Fibroblast of villous mesenchyme (primary cell): ENCODE measurements at regions not wholly inside any gene's neighbourhood (a gene's known extent, or its start where the extent isn't known, plus 50 kb on each side); places are given as distances from the start of the nearest gene placed in this dataset.

Experiments
- DNase-seq: peaks from one replicate; pipeline ENCODE4 v3.0.0-alpha.2; 2010; ENCODE audit warnings: low read depth
- H3K4me3 ChIP-seq: 2 replicates; pipeline ENCODE4 v1.5.1; 2011; ENCODE audit warnings: low read depth, mild to moderate bottlenecking, low read length
- CTCF ChIP-seq: IDR thresholded peaks from 2 replicates; pipeline ENCODE4 v1.5.1; 2012; ENCODE audit warnings: low read depth, mild to moderate bottlenecking, low read length; ENCODE audit not compliant: insufficient read depth

- H3K4me3 ChIP-seq, result no peak overlapping the region
- no peak for DNase-seq
- no peak for TF ChIP-seq CTCF
Measured at GRCh38 chr20:55567826-55568225, 437.5 kb downstream of the CBLN4 start.

- H3K4me3 ChIP-seq, result no peak overlapping the region
- TF ChIP-seq CTCF, result no peak
- DNase-seq, result no peak
Measured at GRCh38 chr20:55565096-55565773, 440.1 kb downstream of the CBLN4 start.

- no peak for TF ChIP-seq CTCF
- no peak for DNase-seq
- H3K4me3 ChIP-seq, result no peak overlapping the region
Measured at GRCh38 chr20:55561259-55561658, 444.1 kb downstream of the CBLN4 start.

GRCh38 chr20:55557191-55557590 lies 448.1 kb downstream of the CBLN4 start:
- no peak for TF ChIP-seq CTCF
- no peak for DNase-seq
- H3K4me3 ChIP-seq, result no peak overlapping the region

- no peak overlapping the region for H3K4me3 ChIP-seq
- TF ChIP-seq CTCF, result no peak
- DNase-seq, result no peak
Measured at GRCh38 chr20:55555075-55555650, 450.2 kb downstream of the CBLN4 start.

- no peak for DNase-seq
- no peak overlapping the region for H3K4me3 ChIP-seq
- no peak for TF ChIP-seq CTCF
Measured at GRCh38 chr20:55544638-55545037, 460.7 kb downstream of the CBLN4 start.

GRCh38 chr20:55540486-55540885 lies 464.8 kb downstream of the CBLN4 start:
- H3K4me3 ChIP-seq, result no peak overlapping the region
- DNase-seq, result no peak
- no peak for TF ChIP-seq CTCF
